ENCODE measurements at regions not wholly inside any gene's neighbourhood (a gene's known extent, or its start where the extent isn't known, plus 50 kb on each side); places are given as distances from the start of the nearest gene placed in this dataset.

DNA sequence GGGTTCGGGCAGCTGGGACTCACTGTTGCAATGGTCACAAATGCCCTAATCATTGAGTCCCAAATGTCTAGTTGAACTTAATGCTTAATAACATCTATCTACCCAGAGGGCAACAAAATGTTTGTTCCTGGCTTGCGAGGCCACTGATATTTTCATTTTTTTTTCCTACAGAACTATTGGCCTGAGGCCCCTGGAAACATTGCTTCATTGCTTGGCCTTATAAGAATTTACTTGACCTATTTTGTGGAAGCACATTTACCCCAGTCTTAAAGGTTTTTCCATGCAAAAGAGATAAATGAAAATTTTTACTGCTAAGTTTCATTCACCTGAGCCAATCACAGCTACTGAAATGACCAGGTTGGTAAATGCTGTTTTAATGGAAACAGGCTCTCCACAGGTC is 133.1 kb upstream of the RIPOR2 start:
- TF ChIP-seq, protein P1, sequence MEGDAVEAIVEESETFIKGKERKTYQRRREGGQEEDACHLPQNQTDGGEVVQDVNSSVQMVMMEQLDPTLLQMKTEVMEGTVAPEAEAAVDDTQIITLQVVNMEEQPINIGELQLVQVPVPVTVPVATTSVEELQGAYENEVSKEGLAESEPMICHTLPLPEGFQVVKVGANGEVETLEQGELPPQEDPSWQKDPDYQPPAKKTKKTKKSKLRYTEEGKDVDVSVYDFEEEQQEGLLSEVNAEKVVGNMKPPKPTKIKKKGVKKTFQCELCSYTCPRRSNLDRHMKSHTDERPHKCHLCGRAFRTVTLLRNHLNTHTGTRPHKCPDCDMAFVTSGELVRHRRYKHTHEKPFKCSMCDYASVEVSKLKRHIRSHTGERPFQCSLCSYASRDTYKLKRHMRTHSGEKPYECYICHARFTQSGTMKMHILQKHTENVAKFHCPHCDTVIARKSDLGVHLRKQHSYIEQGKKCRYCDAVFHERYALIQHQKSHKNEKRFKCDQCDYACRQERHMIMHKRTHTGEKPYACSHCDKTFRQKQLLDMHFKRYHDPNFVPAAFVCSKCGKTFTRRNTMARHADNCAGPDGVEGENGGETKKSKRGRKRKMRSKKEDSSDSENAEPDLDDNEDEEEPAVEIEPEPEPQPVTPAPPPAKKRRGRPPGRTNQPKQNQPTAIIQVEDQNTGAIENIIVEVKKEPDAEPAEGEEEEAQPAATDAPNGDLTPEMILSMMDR (IDR thresholded peaks at IDR 0.05; ENCODE audit: low read depth, low read length, missing control alignments): no peak
- no peak for DNase-seq (ENCODE audit: low read depth)

GRCh38 chr6:25070547-25071366 is 135.0 kb upstream of the RIPOR2 start:
- H3K4me3 ChIP-seq (ENCODE audit: low read depth, low read length): peak overlapping the region; percentile 19
- peak; percentile 72 for DNase-seq (ENCODE audit: low read depth)
- TF ChIP-seq, protein P1 (IDR thresholded peaks at IDR 0.05; ENCODE audit: low read depth, low read length, missing control alignments): peak; percentile 90

More for the DNA sequence above, 133.1 kb upstream of the RIPOR2 start:
- no peak overlapping the region for H3K4me3 ChIP-seq (ENCODE audit: low read depth, low read length)

- H3K4me3 ChIP-seq (ENCODE audit: low read depth, low read length): no peak overlapping the region
- TF ChIP-seq, protein P1 (IDR thresholded peaks at IDR 0.05; ENCODE audit: low read depth, low read length, missing control alignments): no peak
- no peak for DNase-seq (ENCODE audit: low read depth)
Measured at GRCh38 chr6:25078141-25078540, 142.4 kb upstream of the RIPOR2 start.

GRCh38 chr6:25083784-25084507 is 148.2 kb upstream of the RIPOR2 start:
- DNase-seq (ENCODE audit: low read depth): no peak
- TF ChIP-seq, protein P1 (IDR thresholded peaks at IDR 0.05; ENCODE audit: low read depth, low read length, missing control alignments): no peak
- no peak overlapping the region for H3K4me3 ChIP-seq (ENCODE audit: low read depth, low read length)

DNA sequence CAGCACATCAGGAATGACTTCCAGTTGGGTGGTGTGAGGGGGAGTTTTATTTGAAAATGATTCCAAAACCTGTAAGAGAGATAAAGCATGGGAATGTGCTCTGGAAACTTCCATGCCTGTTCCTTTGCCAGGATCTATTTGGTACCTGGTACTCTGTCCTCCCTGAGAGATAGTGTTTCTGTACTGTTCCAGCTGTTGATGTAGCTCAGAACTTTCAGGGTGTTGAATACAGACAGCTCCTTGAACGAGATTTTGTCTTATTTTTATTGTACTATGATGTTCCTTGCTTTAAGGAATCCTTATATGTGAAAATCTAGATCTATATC is 148.7 kb upstream of the RIPOR2 start:
- no peak overlapping the region for H3K4me3 ChIP-seq (ENCODE audit: low read depth, low read length)
- TF ChIP-seq, protein P1 (IDR thresholded peaks at IDR 0.05; ENCODE audit: low read depth, low read length, missing control alignments): no peak
- DNase-seq (ENCODE audit: low read depth): no peak

- TF ChIP-seq, protein P1 (IDR thresholded peaks at IDR 0.05; ENCODE audit: low read depth, low read length, missing control alignments): no peak
- H3K4me3 ChIP-seq (ENCODE audit: low read depth, low read length): no peak overlapping the region
- DNase-seq (ENCODE audit: low read depth): peak; percentile 7
Measured at GRCh38 chr6:25085756-25086155, 150.0 kb upstream of the RIPOR2 start.
